ENCODE measurements at regions not wholly inside any gene's neighbourhood (a gene's known extent, or its start where the extent isn't known, plus 50 kb on each side); places are given as distances from the start of the nearest gene placed in this dataset.

GRCh38 chr4:174096456-174096855 is 187.0 kb downstream of the FBXO8 start:
- TF ChIP-seq CTCF (conservative IDR thresholded peaks at IDR 0.05 in 1 of 2, IDR thresholded peaks at IDR 0.05 in 1 of 2; ENCODE audit: extremely low read depth in 1 of 2, insufficient read depth in 1 of 2, low read depth in 1 of 2, low read length in 2 of 2) (no peak), EZH2 (IDR thresholded peaks at IDR 0.05; ENCODE audit: borderline replicate concordance, low read length) (no peak)

Data from mammary epithelial cell (primary cell).